Progenitor cell of endocrine pancreas (in vitro differentiated cells): ENCODE measurements at regions not wholly inside any gene's neighbourhood (a gene's known extent, or its start where the extent isn't known, plus 50 kb on each side); places are given as distances from the start of the nearest gene placed in this dataset.
"Not testable (repeated sequence)": the region's sequence is repeated elsewhere in the genome, so short reads cannot be mapped to it uniquely, and the experiment has no call there.

Source experiments
- DNase-seq: peaks from one replicate; pipeline ENCODE4 v3.0.0; 2021; ENCODE audit warnings: low spot score; ENCODE audit not compliant: unreplicated experiment
- H3K27ac Mint-ChIP-seq: 2 replicates; pipeline ENCODE4 v1.8.0; 2021; ENCODE audit warnings: mild to moderate bottlenecking, moderate library complexity, mixed read lengths
- H3K27me3 Mint-ChIP-seq: 2 replicates; pipeline ENCODE4 v1.8.0; 2021; ENCODE audit warnings: mixed read lengths
- H3K36me3 Mint-ChIP-seq: 2 replicates; pipeline ENCODE4 v1.8.0; 2022; ENCODE audit warnings: mixed read lengths; ENCODE audit not compliant: insufficient read depth
- H3K4me1 Mint-ChIP-seq: 2 replicates; pipeline ENCODE4 v1.8.0; 2021; ENCODE audit warnings: low read depth, mixed read lengths
- H3K4me3 Mint-ChIP-seq: 2 replicates; pipeline ENCODE4 v1.8.0; 2021; ENCODE audit warnings: low read depth, mild to moderate bottlenecking, moderate library complexity, mixed read lengths
- H3K9me3 Mint-ChIP-seq: 2 replicates; pipeline ENCODE4 v1.8.0; 2021; ENCODE audit warnings: low read depth, mixed read lengths
- TF ChIP-seq, protein P1 (sequence below): fragments of 200-600 bp; sonication (generic); IDR thresholded peaks from one replicate; pipeline ENCODE4 v1.5.0; 2021; ENCODE audit warnings: antibody characterized with exemption, mild to moderate bottlenecking; ENCODE audit not compliant: unreplicated experiment

DNA sequence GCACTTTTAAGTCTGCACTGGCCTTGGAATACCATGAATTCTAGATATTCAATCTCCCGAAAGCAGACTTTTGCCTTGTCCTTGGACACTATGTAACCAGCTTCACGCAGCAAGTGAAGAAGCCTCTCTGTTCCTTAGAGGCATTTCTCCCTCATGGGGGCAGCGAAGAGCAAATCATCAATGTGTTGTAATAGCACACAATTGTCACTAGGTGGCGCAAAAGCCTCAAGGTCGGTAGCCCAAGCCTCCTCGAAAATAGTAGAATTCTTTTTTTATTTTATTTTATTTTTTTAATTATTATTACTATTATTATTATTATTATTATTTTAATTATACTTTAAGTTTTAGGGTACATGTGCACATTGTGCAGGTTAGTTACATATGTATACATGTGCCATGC is 100.8 kb downstream of the ALG10 start:
- H3K36me3 Mint-ChIP-seq, H3K4me1 Mint-ChIP-seq, DNase-seq, H3K27ac Mint-ChIP-seq, H3K4me3 Mint-ChIP-seq, H3K27me3 Mint-ChIP-seq: not testable (repeated sequence)
- peaks cover 60% of the 10 kb centered on the region for H3K9me3 Mint-ChIP-seq
- TF ChIP-seq, protein P1, sequence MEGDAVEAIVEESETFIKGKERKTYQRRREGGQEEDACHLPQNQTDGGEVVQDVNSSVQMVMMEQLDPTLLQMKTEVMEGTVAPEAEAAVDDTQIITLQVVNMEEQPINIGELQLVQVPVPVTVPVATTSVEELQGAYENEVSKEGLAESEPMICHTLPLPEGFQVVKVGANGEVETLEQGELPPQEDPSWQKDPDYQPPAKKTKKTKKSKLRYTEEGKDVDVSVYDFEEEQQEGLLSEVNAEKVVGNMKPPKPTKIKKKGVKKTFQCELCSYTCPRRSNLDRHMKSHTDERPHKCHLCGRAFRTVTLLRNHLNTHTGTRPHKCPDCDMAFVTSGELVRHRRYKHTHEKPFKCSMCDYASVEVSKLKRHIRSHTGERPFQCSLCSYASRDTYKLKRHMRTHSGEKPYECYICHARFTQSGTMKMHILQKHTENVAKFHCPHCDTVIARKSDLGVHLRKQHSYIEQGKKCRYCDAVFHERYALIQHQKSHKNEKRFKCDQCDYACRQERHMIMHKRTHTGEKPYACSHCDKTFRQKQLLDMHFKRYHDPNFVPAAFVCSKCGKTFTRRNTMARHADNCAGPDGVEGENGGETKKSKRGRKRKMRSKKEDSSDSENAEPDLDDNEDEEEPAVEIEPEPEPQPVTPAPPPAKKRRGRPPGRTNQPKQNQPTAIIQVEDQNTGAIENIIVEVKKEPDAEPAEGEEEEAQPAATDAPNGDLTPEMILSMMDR, result peak; percentile 62

DNA sequence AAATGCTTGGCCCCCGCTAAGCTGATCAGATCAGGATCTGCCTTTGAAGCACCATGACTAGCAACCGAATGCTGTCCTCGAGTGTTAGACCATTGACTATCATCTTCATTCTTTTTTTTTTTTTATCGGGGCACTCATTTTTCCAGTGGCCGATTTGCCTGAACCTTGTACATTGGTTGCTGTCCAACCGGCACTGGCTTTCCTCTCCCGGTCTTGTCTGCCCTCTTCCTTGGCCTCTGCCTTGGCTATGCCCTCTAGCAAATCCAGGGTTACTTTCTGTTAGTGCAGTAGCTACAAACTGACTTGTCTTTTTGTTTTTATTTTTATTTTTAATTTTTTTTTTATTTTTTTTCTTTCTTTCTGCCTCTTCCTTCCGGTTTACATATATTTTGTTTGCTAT is 102.3 kb downstream of the ALG10 start:
- Mint-ChIP-seq H3K27ac (no peak overlapping the region), H3K36me3 (peaks cover 2% of the 10 kb centered on the region), H3K4me1 (no peaks in the 10 kb centered on the region), H3K4me3 (no peak overlapping the region), H3K9me3 (peaks cover 68% of the 10 kb centered on the region), H3K27me3 (no peaks in the 10 kb centered on the region)
- TF ChIP-seq, protein P1, result no peak
- no peak for DNase-seq

DNA sequence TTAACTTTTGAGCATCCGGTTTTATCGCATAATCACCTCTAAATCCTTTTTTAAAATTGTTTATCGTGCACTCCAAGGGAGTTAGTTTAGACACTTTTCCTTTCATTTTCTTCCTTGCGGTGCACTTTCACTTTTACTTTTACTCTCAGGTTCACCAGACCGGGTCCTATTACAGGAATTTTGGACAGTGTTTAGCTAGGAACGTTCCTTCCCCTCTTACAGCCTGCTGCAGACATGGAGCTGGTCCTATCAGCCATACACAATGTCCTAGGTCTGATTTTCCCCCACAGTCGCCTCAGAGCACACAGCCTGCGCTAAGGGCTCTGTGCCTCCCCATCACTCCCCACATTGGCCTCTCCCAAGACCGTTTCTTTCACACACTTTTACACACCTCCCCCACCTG is 103.9 kb downstream of the ALG10 start:
- no peak overlapping the region for H3K27ac Mint-ChIP-seq
- no peaks in the 10 kb centered on the region for H3K4me1 Mint-ChIP-seq
- peaks cover 2% of the 10 kb centered on the region for H3K36me3 Mint-ChIP-seq
- TF ChIP-seq, protein P1, result no peak
- H3K4me3 Mint-ChIP-seq, result no peak overlapping the region
- H3K9me3 Mint-ChIP-seq, result peaks cover 70% of the 10 kb centered on the region
- DNase-seq, result no peak
- no peaks in the 10 kb centered on the region for H3K27me3 Mint-ChIP-seq

DNA sequence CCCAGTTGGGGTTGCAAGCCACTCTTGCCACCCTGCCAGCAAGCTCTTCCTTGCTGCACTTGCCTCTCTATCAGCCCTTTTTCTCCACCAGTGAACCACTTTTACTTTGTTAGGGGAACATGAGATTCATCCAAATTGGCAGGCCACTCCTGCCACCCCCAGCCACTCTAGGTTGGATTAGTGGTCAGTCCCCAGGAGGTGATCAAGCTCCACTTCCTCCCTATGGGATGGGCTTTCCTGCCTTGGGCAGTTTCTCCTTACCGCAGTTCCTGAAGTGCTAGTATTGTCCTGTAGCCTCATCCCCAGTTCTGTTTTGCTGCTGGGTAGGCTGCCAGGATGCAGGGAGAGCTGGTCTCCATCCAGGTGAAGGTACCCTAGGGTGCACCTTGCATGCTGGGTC is 104.5 kb downstream of the ALG10 start:
- TF ChIP-seq, protein P1, result no peak
- peaks cover 73% of the 10 kb centered on the region for H3K9me3 Mint-ChIP-seq

DNA sequence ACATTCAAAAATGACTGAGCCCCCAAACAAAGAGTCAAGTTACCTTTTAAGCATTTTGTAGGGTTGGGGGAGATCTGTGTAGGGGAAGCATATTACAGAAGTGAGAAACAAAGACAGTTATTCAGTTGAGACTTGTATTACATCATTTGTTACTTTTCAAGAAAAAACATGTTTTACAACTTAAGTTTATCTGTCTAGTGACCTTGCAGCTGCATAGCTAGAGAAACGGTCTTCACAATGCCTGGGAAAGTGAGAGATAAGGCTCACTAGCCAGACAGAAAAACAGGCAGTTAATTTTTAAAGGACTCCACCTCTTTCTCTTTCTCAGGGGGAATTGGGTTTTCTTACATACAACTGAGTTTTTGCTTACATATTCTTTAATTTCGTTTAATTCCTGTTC is 105.1 kb downstream of the ALG10 start:
- DNase-seq, H3K4me1 Mint-ChIP-seq, H3K27me3 Mint-ChIP-seq, H3K4me3 Mint-ChIP-seq, H3K36me3 Mint-ChIP-seq, H3K27ac Mint-ChIP-seq: not testable (repeated sequence)
- H3K9me3 Mint-ChIP-seq, result peaks cover 72% of the 10 kb centered on the region

More for the DNA sequence above, 104.5 kb downstream of the ALG10 start:
- no peak overlapping the region for H3K27ac Mint-ChIP-seq
- H3K4me1 Mint-ChIP-seq, result no peaks in the 10 kb centered on the region
- no peaks in the 10 kb centered on the region for H3K27me3 Mint-ChIP-seq
- H3K36me3 Mint-ChIP-seq, result peaks cover 3% of the 10 kb centered on the region
- no peak for DNase-seq
- H3K4me3 Mint-ChIP-seq, result no peak overlapping the region

DNA sequence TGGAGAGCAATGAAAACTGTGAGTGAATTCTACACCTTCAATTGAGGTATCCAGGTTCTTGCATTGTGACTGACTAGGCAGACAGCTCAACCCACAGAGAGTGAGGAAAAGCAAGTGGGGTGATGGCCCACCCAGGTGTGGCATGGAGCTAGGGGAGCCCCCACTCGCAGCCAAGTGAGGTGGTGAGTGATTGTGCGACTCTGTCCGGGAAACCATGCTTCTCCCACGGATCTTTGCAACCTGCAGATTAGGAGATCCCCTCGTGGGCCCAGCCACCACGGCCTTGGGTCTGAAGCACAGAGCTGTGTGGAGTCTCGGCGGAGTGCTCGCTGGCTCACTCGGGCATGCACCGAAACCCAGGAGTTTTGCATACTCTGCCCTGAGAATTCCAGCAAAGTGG is 120.1 kb downstream of the ALG10 start:
- H3K27me3 Mint-ChIP-seq, result no peaks in the 10 kb centered on the region
- peaks cover 48% of the 10 kb centered on the region for H3K9me3 Mint-ChIP-seq
- TF ChIP-seq, protein P1, result no peak
- H3K4me3 Mint-ChIP-seq, result no peak overlapping the region
- no peak for DNase-seq
- H3K36me3 Mint-ChIP-seq, result peaks cover 2% of the 10 kb centered on the region
- H3K4me1 Mint-ChIP-seq, result no peaks in the 10 kb centered on the region
- H3K27ac Mint-ChIP-seq, result no peak overlapping the region
